Common myeloid progenitor, CD34-positive (primary cell): ENCODE measurements at regions not wholly inside any gene's neighbourhood (a gene's known extent, or its start where the extent isn't known, plus 50 kb on each side); places are given as distances from the start of the nearest gene placed in this dataset.
"Not testable (repeated sequence)": the region's sequence is repeated elsewhere in the genome, so short reads cannot be mapped to it uniquely, and the experiment has no call there.

Experiments used
- CTCF ChIA-PET: fragments of 350-600 bp; sonication (Branson Sonifier 250); formaldehyde crosslinking; loops from one replicate; lab custom pipeline; 2021; ENCODE audit warnings: antibody characterized with exemption; lab: Charles Lee
- POLR2A ChIA-PET: fragments of 350-600 bp; sonication (Branson Sonifier 250); formaldehyde crosslinking; loops from one replicate; lab custom pipeline; 2021; ENCODE audit warnings: antibody characterized with exemption; lab: Charles Lee
- DNase-seq, 3 donors: peaks; one replicate each; pipeline versions ENCODE4 v3.0.0 to v3.0.0-alpha.2; 2013
- H3K27ac ChIP-seq, 2 experiments: 1 replicate in 1 of 2; 2 replicates in 1 of 2; pipeline ENCODE4 v1.7.0; 2013; ENCODE audit warnings: inconsistent platforms in 2 of 2, low read length in 2 of 2, mild to moderate bottlenecking in 2 of 2, low read depth in 1 of 2, moderate library complexity in 1 of 2; ENCODE audit not compliant: severe bottlenecking in 2 of 2, insufficient read depth in 1 of 2, poor library complexity in 1 of 2
- H3K27me3 ChIP-seq, 5 experiments: replicated peaks in 2 of 5; 1 replicate in 3 of 5; 2 replicates in 2 of 5; pipeline versions ENCODE4 v1.6.1 to v1.7.0; 2013; ENCODE audit warnings: low read length in 4 of 5, mild to moderate bottlenecking in 2 of 5, moderate library complexity in 2 of 5, inconsistent platforms in 1 of 5; ENCODE audit not compliant: insufficient read depth in 5 of 5, control insufficient read depth in 4 of 5
- H3K36me3 ChIP-seq, 4 experiments: 1 replicate in 2 of 4; 2 replicates in 2 of 4; pipeline versions ENCODE4 v1.6.1 to v1.7.0; 2013; ENCODE audit warnings: low read length in 3 of 4, control low read depth in 1 of 4, mild to moderate bottlenecking in 1 of 4; ENCODE audit not compliant: control insufficient read depth in 4 of 4, insufficient read depth in 4 of 4
- H3K4me1 ChIP-seq, 4 experiments: 1 replicate in 3 of 4; 2 replicates in 1 of 4; pipeline versions ENCODE4 v1.6.1 to v1.7.1; 2013; ENCODE audit warnings: low read length in 3 of 4, mild to moderate bottlenecking in 3 of 4, control low read depth in 1 of 4, inconsistent platforms in 1 of 4, moderate library complexity in 1 of 4; ENCODE audit not compliant: control insufficient read depth in 4 of 4, insufficient read depth in 4 of 4; ENCODE audit errors: control extremely low read depth in 1 of 4
- H3K4me3 ChIP-seq, 7 experiments: 1 replicate in 4 of 7; 2 replicates in 3 of 7; pipeline versions ENCODE4 v1.5.1 to v1.7.0; 2013; ENCODE audit warnings: mild to moderate bottlenecking in 7 of 7, low read length in 6 of 7, moderate library complexity in 6 of 7, inconsistent platforms in 2 of 7, low read depth in 2 of 7, control low read depth in 1 of 7; ENCODE audit not compliant: insufficient read depth in 4 of 7, control insufficient read depth in 1 of 7; ENCODE audit errors: extremely low read depth in 1 of 7
- H3K9me3 ChIP-seq, 5 experiments: 1 replicate in 4 of 5; 2 replicates in 1 of 5; pipeline versions ENCODE4 v1.6.1 to v1.7.1; 2013; ENCODE audit warnings: low read length in 4 of 5, mild to moderate bottlenecking in 2 of 5, inconsistent platforms in 1 of 5, low read depth in 1 of 5, moderate library complexity in 1 of 5; ENCODE audit not compliant: control insufficient read depth in 4 of 5, insufficient read depth in 2 of 5; ENCODE audit errors: control extremely low read depth in 1 of 5
- whole genome bisulfite sequencing: methylation state at CpG from one replicate; pipeline ENCODE4 v1.1.5; 2013; ENCODE audit not compliant: insufficient coverage; 5-methylcytosine and 5-hydroxymethylcytosine counted together

DNA sequence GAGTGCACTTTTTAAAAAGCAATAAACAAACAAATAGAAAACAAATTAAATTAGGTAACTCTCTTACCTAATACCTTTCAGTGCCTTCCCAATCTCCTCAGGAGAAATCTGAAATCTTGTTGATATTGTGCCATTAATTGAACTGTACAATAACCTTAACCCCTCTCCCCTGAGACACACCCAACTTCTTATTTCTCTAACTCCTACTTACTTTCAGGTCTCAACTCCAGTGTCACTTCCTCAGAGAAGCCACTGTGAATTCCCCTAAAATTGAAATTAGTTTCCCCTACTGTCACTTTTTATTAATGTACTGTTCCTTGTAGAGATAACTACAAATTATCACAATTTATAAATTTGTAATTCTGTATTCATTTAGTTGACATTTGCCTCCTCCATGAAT lies 295.3 kb upstream of the TNC start:
- CTCF ChIA-PET, result no interaction called here
- Histone ChIP-seq H3K4me3 (no peak overlapping the region), H3K36me3 (no peaks in the 10 kb centered on the region), H3K4me1 (no peaks in the 10 kb centered on the region), H3K27me3 (no peaks in the 10 kb centered on the region), H3K27ac (no peak overlapping the region), H3K9me3 (no peaks in the 10 kb centered on the region)
- POLR2A ChIA-PET, result no interaction called here
- no peak for DNase-seq

DNA sequence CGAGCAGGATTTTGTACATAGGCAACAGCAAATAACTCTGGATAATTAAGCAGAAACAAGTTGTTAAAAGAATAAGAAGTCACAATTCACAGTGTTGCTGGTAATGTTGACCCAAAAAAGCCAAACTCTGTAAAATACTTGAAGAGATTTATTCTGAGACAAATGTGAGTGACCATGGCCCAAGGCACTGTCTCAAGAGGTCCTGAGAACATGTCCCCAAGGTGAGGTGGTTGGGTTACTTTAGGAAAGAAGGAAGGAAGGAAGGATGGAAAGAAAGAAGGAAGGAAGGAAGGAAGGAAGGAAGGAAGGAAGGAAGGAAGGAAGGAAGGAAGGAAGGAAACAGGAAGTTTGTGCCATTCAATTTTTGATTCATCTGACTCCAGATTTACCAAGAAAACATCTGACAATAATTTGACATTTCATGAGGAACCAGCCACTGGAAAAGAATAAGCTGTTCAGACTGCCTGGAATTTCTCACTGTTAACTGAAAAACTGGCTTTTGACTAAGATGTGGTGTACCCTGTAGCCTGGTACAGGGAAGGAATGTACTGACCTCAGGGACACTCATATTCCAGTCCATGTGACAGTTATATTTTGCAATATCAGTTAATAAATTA lies 295.9 kb upstream of the TNC start:
- ChIA-PET CTCF (no interaction called here), POLR2A (no interaction called here)
- DNase-seq, result no peak
- H3K27ac ChIP-seq, result no peak overlapping the region
- H3K9me3 ChIP-seq, result no peaks in the 10 kb centered on the region
- no peaks in the 10 kb centered on the region for H3K4me1 ChIP-seq
- no CpG with 5 or more reads among the region's 1 CpG for WGBS
- no peaks in the 10 kb centered on the region for H3K36me3 ChIP-seq
- no peaks in the 10 kb centered on the region for H3K27me3 ChIP-seq
- no peak overlapping the region for H3K4me3 ChIP-seq

DNA sequence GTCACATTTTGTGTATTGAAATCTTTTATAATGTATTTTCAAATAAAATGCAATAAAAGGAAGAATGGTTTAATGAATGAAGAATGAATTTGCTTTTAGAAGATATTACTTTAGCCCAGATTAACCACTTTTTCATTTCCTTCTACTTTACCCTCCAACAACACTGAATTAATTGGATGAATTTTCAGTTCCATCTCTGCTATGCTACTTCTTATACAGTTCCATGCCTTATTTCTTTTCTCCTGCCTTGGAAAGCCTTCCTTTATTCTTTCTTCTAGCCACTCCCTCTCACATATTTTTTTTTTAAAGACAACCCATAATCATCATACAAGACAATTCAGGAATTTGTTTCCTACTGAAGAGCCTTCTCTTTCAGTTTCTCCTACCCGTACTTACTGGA lies 296.6 kb upstream of the TNC start:
- Histone ChIP-seq H3K9me3 (no peaks in the 10 kb centered on the region), H3K27ac (no peak overlapping the region), H3K4me3 (no peak overlapping the region), H3K36me3 (no peaks in the 10 kb centered on the region), H3K4me1 (no peaks in the 10 kb centered on the region), H3K27me3 (no peaks in the 10 kb centered on the region)
- WGBS, result 100% methylated on average over 1 of the region's 1 CpG
- POLR2A ChIA-PET, result no interaction called here
- no peak for DNase-seq
- CTCF ChIA-PET, result no interaction called here

DNA sequence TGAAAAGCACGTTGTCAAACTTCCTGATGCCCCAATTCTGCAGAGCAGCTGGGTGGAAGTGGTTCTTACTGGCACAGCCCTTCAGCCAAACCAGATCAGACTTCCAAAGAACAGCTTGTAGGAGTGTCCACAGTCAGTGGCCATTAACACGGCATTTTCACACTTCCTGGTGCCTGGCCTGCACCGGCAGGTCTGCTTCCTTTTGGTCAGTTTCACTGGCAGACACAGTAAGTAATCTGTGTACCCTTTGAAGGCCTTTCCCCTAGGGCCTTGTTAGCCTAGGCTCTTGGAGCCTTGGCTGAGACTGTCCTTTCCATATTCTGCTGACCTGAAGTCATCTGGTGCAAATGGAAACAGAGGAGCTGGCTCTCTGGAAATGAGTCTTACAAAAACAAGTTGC lies 297.5 kb upstream of the TNC start:
- peaks cover 0 to 3% (median 0%) of the 10 kb centered on the region in 5 experiments for H3K9me3 ChIP-seq
- no peaks in the 10 kb centered on the region for H3K36me3 ChIP-seq
- ChIA-PET CTCF (no interaction called here), POLR2A (no interaction called here)
- DNase-seq, result no peak
- WGBS, result 16% methylated on average over 3 of the region's 3 CpGs
- H3K4me3 ChIP-seq, result no peak overlapping the region
- no peaks in the 10 kb centered on the region for H3K27me3 ChIP-seq
- H3K4me1 ChIP-seq, result no peaks in the 10 kb centered on the region
- H3K27ac ChIP-seq, result no peak overlapping the region

DNA sequence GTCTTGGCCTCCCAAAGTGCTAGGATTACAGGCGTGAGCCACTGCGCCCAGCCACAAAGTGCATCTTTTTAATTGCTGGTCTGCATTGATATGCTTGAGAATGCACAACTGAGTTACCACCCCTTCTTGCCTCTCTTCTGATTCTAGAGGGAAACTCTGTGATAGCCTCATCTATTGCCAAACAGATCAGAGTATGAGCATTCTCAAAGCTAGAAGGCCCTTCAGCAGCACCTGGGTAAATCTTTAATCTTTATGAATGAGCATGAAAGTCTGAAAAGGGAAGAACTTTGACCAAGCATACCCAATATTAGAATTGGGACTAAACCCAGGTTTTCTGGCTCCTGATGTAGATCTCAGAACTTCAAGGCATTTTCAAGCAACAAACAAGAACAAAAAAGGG lies 298.3 kb upstream of the TNC start:
- no peak for DNase-seq
- ChIA-PET CTCF (no interaction called here), POLR2A (no interaction called here)
- WGBS, result 100% methylated on average over 2 of the region's 2 CpGs
- H3K4me3 ChIP-seq, result no peak overlapping the region
- peaks cover 0 to 6% (median 0%) of the 10 kb centered on the region in 5 experiments for H3K9me3 ChIP-seq
- H3K4me1 ChIP-seq, result no peaks in the 10 kb centered on the region
- no peaks in the 10 kb centered on the region for H3K27me3 ChIP-seq
- H3K27ac ChIP-seq, result no peak overlapping the region
- H3K36me3 ChIP-seq, result no peaks in the 10 kb centered on the region

DNA sequence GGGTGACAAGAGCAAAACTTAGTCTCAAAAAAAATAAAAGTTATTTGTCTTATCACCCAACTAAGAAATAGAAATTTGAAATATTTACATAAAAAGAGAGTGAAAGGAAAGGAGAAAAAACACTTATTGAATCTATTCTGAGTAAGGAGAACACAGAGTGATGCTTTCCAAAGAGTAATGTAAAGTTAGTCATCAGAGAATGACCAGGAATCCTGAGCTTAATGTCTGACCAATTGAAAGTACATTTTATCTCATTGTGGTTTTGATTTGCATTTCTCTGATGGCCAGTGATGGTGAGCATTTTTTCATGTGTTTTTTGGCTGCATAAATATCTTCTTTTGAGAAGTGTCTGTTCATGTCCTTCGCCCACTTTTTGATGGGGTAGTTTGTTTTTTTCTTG lies 300.2 kb upstream of the TNC start:
- H3K27me3 ChIP-seq, H3K36me3 ChIP-seq, CTCF ChIA-PET, H3K27ac ChIP-seq, H3K4me3 ChIP-seq, DNase-seq, POLR2A ChIA-PET, H3K9me3 ChIP-seq, H3K4me1 ChIP-seq: not testable (repeated sequence)
- WGBS, result no CpG with 5 or more reads among the region's 1 CpG

DNA sequence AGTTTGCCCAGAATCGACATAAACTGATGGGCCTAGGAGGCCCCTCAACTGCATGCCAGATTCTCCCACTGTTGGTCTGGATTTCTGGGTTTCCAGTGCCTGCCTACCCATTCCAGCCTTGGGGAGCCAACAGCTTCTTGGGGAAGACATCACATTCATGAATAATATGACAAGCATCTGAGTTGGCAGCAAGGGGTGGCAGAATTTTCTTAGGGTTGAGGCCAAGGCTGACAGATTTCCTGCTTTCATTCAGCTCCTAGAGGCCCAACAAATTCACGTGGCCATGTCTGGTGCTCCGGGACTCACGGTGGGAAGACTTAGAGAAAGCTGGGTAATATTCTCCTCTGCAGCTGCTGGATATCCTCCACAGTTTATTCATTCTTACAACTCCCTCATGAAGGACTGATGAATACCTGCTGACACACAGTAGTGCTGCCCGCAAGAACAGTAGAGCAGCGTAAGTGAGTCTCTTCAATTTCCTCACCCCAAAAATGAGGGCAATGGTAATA lies 305.0 kb upstream of the TNC start:
- H3K4me3 ChIP-seq, result no peak overlapping the region
- DNase-seq, result no peak
- ChIA-PET POLR2A (no interaction called here), CTCF (no interaction called here)
- no peaks in the 10 kb centered on the region for H3K36me3 ChIP-seq
- peaks cover 0 to 8% (median 0%) of the 10 kb centered on the region in 5 experiments for H3K9me3 ChIP-seq
- H3K27ac ChIP-seq, result no peak overlapping the region
- H3K27me3 ChIP-seq, result no peaks in the 10 kb centered on the region
- no peaks in the 10 kb centered on the region for H3K4me1 ChIP-seq
- WGBS, result 94% methylated on average over 3 of the region's 6 CpGs
